T-cell (primary cell): ENCODE measurements at regions not wholly inside any gene's neighbourhood (a gene's known extent, or its start where the extent isn't known, plus 50 kb on each side); places are given as distances from the start of the nearest gene placed in this dataset.

Experiments used
- ATAC-seq, 4 experiments: fragments of 200-7000 bp in 3 of 4; fragments of 150-1000 bp in 1 of 4; cut with Tn5 transposase; replicated peaks in 1 of 4; 1 replicate in 3 of 4; 2 replicates in 1 of 4; pipeline ENCODE4 v1.10.0; 2021; ENCODE audit warnings: moderate library complexity in 3 of 4, mild to moderate bottlenecking in 2 of 4, moderate number of reproducible peaks in 1 of 4
- CTCF ChIA-PET, 2 donors: fragments of 300-600 bp; sonication (Branson Sonifier 250); formaldehyde crosslinking; loops; one replicate each; lab custom pipeline; 2022; ENCODE audit warnings: antibody characterized with exemption in 2 of 2; lab: Charles Lee
- POLR2A ChIA-PET, 2 donors: fragments of 300-600 bp; sonication (Branson Sonifier 250); formaldehyde crosslinking; loops; one replicate each; lab custom pipeline; 2022; ENCODE audit warnings: antibody characterized with exemption in 2 of 2; lab: Charles Lee
- DNase-seq, 35 experiments: peaks; one replicate each; pipeline versions ENCODE4 v3.0.0 to v3.0.0-alpha.2; 2013 to 2023
- H3K27ac ChIP-seq: one replicate; pipeline ENCODE4 v1.5.1; 2013; ENCODE audit warnings: low read length
- H3K27me3 ChIP-seq, 2 experiments: replicated peaks in 1 of 2; 1 replicate in 1 of 2; 2 replicates in 1 of 2; pipeline versions ENCODE4 v1.6.1 to v1.7.0; 2013; ENCODE audit warnings: low read length in 1 of 2, mixed read lengths in 1 of 2; ENCODE audit not compliant: control insufficient read depth in 2 of 2, insufficient read depth in 2 of 2; ENCODE audit errors: extremely low read depth in 1 of 2
- H3K36me3 ChIP-seq, 2 donors: 1 replicate in 1 of 2; 2 replicates in 1 of 2; pipeline versions ENCODE4 v1.6.1 to v1.7.0; 2013; ENCODE audit warnings: low read length in 1 of 2; ENCODE audit not compliant: control insufficient read depth in 2 of 2, insufficient read depth in 1 of 2; ENCODE audit errors: extremely low read depth in 1 of 2
- H3K4me1 ChIP-seq, 2 experiments: 1 replicate in 1 of 2; 2 replicates in 1 of 2; pipeline versions ENCODE4 v1.6.1 to v1.7.0; 2013; ENCODE audit warnings: low read length in 2 of 2, mixed read lengths in 1 of 2; ENCODE audit not compliant: insufficient read depth in 2 of 2, control insufficient read depth in 1 of 2; ENCODE audit errors: extremely low read depth in 1 of 2
- H3K4me3 ChIP-seq, 2 donors: 1 replicate in 1 of 2; 2 replicates in 1 of 2; pipeline versions ENCODE4 v1.5.1 to v1.7.0; 2013; ENCODE audit warnings: mild to moderate bottlenecking in 2 of 2, low read length in 1 of 2, moderate library complexity in 1 of 2; ENCODE audit not compliant: control insufficient read depth in 1 of 2; ENCODE audit errors: extremely low read depth in 1 of 2
- H3K9me3 ChIP-seq: 2 replicates; pipeline ENCODE4 v1.7.0; 2013
- H3K27ac Mint-ChIP-seq, 2 donors: one replicate each; pipeline ENCODE4 v1.8.0; 2020 to 2021; ENCODE audit warnings: mild to moderate bottlenecking in 2 of 2, mixed read lengths in 2 of 2
- H3K27me3 Mint-ChIP-seq, 2 donors: one replicate each; pipeline ENCODE4 v1.8.0; 2021 to 2022; ENCODE audit warnings: mixed read lengths in 2 of 2
- H3K36me3 Mint-ChIP-seq: one replicate; pipeline ENCODE4 v1.8.0; 2021; ENCODE audit warnings: mixed read lengths
- H3K4me1 Mint-ChIP-seq, 3 donors: one replicate each; pipeline ENCODE4 v1.8.0; 2020 to 2022; ENCODE audit warnings: mixed read lengths in 3 of 3, mild to moderate bottlenecking in 1 of 3
- H3K4me3 Mint-ChIP-seq, 3 donors: one replicate each; pipeline ENCODE4 v1.8.0; 2020 to 2022; ENCODE audit warnings: mild to moderate bottlenecking in 3 of 3, mixed read lengths in 3 of 3, moderate library complexity in 3 of 3
- H3K9me3 Mint-ChIP-seq, 3 donors: one replicate each; pipeline ENCODE4 v1.8.0; 2020 to 2022; ENCODE audit warnings: mixed read lengths in 3 of 3
- WGBS: methylation state at CpG from one replicate; pipeline ENCODE4 v1.1.5; 2013; ENCODE audit warnings: missing lambda C conversion rate; ENCODE audit not compliant: insufficient coverage; 5-methylcytosine and 5-hydroxymethylcytosine counted together

DNA sequence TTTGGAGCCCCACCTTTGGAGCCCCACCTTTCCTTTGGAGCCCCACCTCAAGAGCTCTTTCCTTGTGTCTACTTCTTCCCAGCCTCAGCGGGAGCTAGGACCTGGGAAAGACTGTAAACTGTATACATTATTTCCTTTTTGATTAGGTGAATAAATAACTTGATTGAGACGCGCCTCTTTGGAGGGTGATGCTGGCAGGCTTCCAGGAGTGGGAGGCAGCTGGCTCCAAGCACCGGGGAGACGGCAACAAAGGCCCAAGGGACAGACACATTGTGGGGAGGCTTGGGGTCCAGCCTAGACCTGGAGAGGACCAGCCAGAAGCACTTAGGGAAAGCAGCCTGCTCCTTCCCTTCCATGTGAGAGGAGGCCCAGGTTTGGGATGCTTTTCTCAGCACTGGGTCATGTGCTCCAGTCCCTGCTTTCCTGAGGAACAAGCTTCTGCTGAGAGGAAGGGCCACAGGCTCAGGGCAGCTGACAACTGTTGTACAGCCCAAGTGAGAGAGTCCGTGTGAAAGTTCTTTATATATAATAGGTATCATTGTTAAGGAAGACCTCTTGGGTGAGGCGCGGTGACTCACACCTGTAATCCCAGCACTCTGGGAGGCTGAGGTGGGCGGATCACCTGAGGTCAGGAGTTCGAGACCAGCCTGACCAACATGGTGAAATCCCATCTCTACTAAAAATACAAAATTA, 297.2 kb upstream of the SLC14A2 start:
- Mint-ChIP-seq H3K27me3 (peaks cover 0 to 3% of the 10 kb centered on the region in 2 donors), H3K36me3 (no peaks in the 10 kb centered on the region), H3K27ac (no peak overlapping the region), H3K4me1 (no peaks in the 10 kb centered on the region), H3K9me3 (no peaks in the 10 kb centered on the region), H3K4me3 (no peak overlapping the region)
- CTCF ChIA-PET, result no interaction called here
- no peaks in the 10 kb centered on the region for H3K4me1 ChIP-seq
- no peaks in the 10 kb centered on the region for H3K36me3 ChIP-seq
- no peaks in the 10 kb centered on the region for H3K9me3 ChIP-seq
- 100% methylated on average over 4 of the region's 10 CpGs for WGBS
- no peak for DNase-seq
- no peak for ATAC-seq
- H3K27ac ChIP-seq, result no peak overlapping the region
- POLR2A ChIA-PET, result no interaction called here
- H3K27me3 ChIP-seq, result peaks cover 0 to 2% of the 10 kb centered on the region in 2 experiments
- no peak overlapping the region for H3K4me3 ChIP-seq

DNA sequence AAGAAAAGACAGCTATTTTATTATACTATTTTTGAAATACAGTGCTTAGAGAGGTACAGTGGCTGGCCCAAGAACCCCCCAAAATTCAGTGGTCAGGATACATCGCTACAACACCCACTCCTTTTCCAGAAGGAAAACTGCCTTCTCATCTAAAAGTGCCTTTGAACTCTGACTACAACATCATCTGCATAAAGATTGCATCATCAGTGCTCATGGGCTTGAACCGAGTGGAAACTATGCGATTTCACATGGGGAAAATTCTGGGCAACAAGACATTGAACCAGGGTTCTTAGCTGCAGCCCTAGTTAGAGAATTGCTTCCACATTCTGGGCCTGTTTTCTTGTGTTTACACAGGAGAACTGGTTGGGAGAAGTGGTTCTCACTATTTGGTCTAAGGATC, 294.6 kb upstream of the SLC14A2 start:
- H3K4me3 Mint-ChIP-seq, result no peak overlapping the region
- Histone ChIP-seq H3K36me3 (no peaks in the 10 kb centered on the region), H3K27me3 (peaks cover 0 to 2% of the 10 kb centered on the region in 2 experiments), H3K4me3 (no peak overlapping the region), H3K9me3 (no peaks in the 10 kb centered on the region), H3K27ac (no peak overlapping the region), H3K4me1 (no peaks in the 10 kb centered on the region)
- H3K9me3 Mint-ChIP-seq, result no peaks in the 10 kb centered on the region
- ATAC-seq, result no peak
- CTCF ChIA-PET, result no interaction called here
- no peaks in the 10 kb centered on the region for H3K4me1 Mint-ChIP-seq
- H3K27me3 Mint-ChIP-seq, result peaks cover 0 to 3% of the 10 kb centered on the region in 2 donors
- H3K27ac Mint-ChIP-seq, result no peak overlapping the region
- DNase-seq, result no peak
- WGBS, result 100% methylated on average over 2 of the region's 3 CpGs
- no peaks in the 10 kb centered on the region for H3K36me3 Mint-ChIP-seq
- POLR2A ChIA-PET, result no interaction called here

DNA sequence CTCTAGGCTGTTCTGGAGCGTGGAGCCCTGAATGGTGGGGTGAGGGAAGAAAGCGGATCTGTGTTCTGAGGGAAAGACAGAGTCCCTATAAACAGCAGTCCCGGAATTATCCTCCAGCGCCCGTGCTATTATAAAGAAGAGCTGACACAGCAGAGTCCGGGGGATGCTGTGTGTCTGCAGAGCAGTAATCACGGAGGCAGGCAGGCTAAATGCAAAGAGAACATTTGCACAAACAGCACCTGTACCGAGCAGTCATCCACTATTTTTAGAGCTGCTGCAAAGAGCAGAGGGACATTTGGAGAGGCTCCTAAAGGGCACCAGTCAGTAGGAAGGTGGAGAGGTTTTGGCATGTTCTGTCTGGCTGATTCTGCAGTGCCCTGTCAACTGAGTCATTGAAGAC, 293.8 kb upstream of the SLC14A2 start:
- DNase-seq, result no peak

DNA sequence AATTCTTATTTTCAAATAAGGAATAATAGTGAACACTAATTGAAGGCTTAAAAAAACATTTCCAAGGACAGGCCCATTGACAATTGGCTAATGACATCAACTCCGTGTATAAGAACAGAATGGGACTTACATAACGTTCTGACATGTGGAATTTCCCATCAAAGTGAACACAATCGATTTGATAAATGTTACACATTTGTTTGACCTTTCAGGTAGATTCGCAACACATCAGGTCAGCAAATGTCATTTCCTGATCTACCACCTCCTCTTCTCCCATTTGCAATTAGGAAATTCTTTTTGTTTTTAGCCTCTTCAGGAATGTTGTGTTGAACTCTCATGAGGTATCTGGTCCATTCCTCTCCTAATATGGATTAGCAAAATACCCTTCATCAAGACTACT, 292.9 kb upstream of the SLC14A2 start:
- no peak overlapping the region for H3K4me3 Mint-ChIP-seq
- POLR2A ChIA-PET, result no interaction called here
- peaks cover under 1 to 6% of the 10 kb centered on the region in 2 donors for H3K27me3 Mint-ChIP-seq
- no peak overlapping the region for H3K27ac Mint-ChIP-seq
- no peak for ATAC-seq
- CTCF ChIA-PET, result no interaction called here
- no peaks in the 10 kb centered on the region for H3K36me3 Mint-ChIP-seq
- Histone ChIP-seq H3K36me3 (no peaks in the 10 kb centered on the region), H3K4me1 (no peaks in the 10 kb centered on the region), H3K9me3 (no peaks in the 10 kb centered on the region), H3K4me3 (no peak overlapping the region), H3K27me3 (peaks cover 0 to 2% of the 10 kb centered on the region in 2 experiments), H3K27ac (no peak overlapping the region)
- H3K9me3 Mint-ChIP-seq, result peaks cover 0 to 2% (median 0%) of the 10 kb centered on the region in 3 donors
- WGBS, result 83% methylated on average over 3 of the region's 4 CpGs
- H3K4me1 Mint-ChIP-seq, result no peaks in the 10 kb centered on the region
- DNase-seq, result no peak

More for the DNA sequence above, 293.8 kb upstream of the SLC14A2 start:
- no peak overlapping the region for H3K27ac Mint-ChIP-seq
- H3K4me3 ChIP-seq, result no peak overlapping the region
- H3K4me1 ChIP-seq, result no peaks in the 10 kb centered on the region
- H3K9me3 ChIP-seq, result no peaks in the 10 kb centered on the region
- WGBS, result 89% methylated on average over 7 of the region's 8 CpGs
- no peaks in the 10 kb centered on the region for H3K36me3 Mint-ChIP-seq
- no peaks in the 10 kb centered on the region for H3K36me3 ChIP-seq
- no peaks in the 10 kb centered on the region for H3K4me1 Mint-ChIP-seq
- peaks cover 0 to 6% of the 10 kb centered on the region in 2 donors for H3K27me3 Mint-ChIP-seq
- no peak for ATAC-seq
- H3K9me3 Mint-ChIP-seq, result no peaks in the 10 kb centered on the region
- POLR2A ChIA-PET, result no interaction called here
- H3K27ac ChIP-seq, result no peak overlapping the region
- CTCF ChIA-PET, result no interaction called here
- peaks cover 0 to 2% of the 10 kb centered on the region in 2 experiments for H3K27me3 ChIP-seq
- no peak overlapping the region for H3K4me3 Mint-ChIP-seq

DNA sequence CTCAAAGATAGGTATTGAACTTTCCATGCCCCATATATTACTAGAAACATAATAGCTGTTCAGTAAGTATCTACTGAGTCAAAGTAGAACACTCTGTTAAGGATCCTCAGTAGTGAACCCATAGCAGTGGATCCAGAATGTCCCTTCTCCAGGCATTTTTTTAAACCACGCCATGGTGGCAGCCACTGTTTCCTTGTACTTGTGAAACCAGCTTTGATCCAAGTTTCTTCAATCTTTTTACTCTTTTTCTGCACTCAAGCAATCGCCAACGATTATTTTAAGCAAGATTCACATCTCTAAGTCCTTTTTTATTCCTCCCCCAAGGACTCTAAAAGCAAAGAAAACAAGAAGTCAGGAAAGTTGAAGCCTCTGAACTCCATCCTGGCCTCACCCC, 291.2 kb upstream of the SLC14A2 start:
- no peak overlapping the region for H3K4me3 ChIP-seq
- H3K27me3 ChIP-seq, result no peaks in the 10 kb centered on the region
- H3K36me3 ChIP-seq, result no peaks in the 10 kb centered on the region
- H3K27ac ChIP-seq, result no peak overlapping the region
- ATAC-seq (no peak), DNase-seq (no peak)
- CTCF ChIA-PET, result interaction anchor here in 1 of 2 donors (0.6 kb wide), 1 partner anchor 1703 kb away, joined by 3 read pairs; no protein-coding TSS in a partner anchor
- no peaks in the 10 kb centered on the region for H3K4me1 ChIP-seq
- H3K27me3 Mint-ChIP-seq, result peaks cover 4 to 8% of the 10 kb centered on the region in 2 donors
- POLR2A ChIA-PET, result no interaction called here
- no peak overlapping the region for H3K4me3 Mint-ChIP-seq
- H3K27ac Mint-ChIP-seq, result no peak overlapping the region
- H3K4me1 Mint-ChIP-seq, result no peaks in the 10 kb centered on the region
- H3K9me3 Mint-ChIP-seq, result peaks cover 0 to 4% (median 0%) of the 10 kb centered on the region in 3 donors
- no peaks in the 10 kb centered on the region for H3K36me3 Mint-ChIP-seq
- 73% methylated on average over 3 of the region's 3 CpGs for WGBS
- no peaks in the 10 kb centered on the region for H3K9me3 ChIP-seq

DNA sequence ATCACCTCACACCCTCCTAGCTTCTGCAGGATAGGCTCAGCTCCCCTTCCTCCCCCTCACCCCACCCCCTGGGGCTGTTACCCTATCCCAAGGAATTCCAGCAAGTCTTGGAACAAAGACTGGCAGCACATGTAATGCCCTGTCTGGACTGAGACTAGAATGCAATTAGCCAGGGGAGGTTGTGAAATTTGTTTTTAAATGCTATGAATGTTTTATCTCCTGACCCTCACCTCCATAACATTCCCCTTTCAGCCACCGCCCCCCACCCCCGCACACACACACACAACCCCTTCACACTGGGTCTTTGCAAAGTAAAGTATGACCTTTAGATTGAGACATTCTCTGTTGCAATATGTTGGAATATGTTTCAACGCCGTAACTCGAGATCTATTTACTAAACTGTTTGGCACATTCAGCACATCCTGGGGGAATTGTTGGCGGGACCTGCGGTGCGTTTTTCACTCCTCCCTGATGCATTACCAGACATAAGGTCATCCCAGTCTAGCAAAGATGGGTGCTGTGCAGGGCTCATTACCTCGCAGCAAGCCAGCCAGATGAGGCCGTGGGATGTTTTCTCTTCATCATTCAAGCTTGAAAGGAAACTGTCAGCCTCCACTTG, 290.7 kb upstream of the SLC14A2 start:
- Mint-ChIP-seq H3K36me3 (no peaks in the 10 kb centered on the region), H3K27me3 (peaks cover 3 to 13% of the 10 kb centered on the region in 2 donors), H3K27ac (no peak overlapping the region), H3K9me3 (peaks cover 0 to 4% (median 0%) of the 10 kb centered on the region in 3 donors), H3K4me1 (no peaks in the 10 kb centered on the region), H3K4me3 (no peak overlapping the region)
- Histone ChIP-seq H3K4me3 (no peak overlapping the region), H3K4me1 (no peaks in the 10 kb centered on the region), H3K27ac (no peak overlapping the region), H3K27me3 (no peaks in the 10 kb centered on the region), H3K36me3 (no peaks in the 10 kb centered on the region), H3K9me3 (no peaks in the 10 kb centered on the region)
- ChIA-PET CTCF (interaction anchor here in 1 of 2 donors (0.6 kb wide), 1 partner anchor 1703 kb away, joined by 3 read pairs; no protein-coding TSS in a partner anchor), POLR2A (no interaction called here)
- no peak for DNase-seq
- 91% methylated on average over 4 of the region's 10 CpGs for WGBS
- no peak for ATAC-seq
